ENCODE measurements at regions not wholly inside any gene's neighbourhood (a gene's known extent, or its start where the extent isn't known, plus 50 kb on each side); places are given as distances from the start of the nearest gene placed in this dataset.

GRCh38 chr4:124484940-124485339 lies 227.6 kb downstream of the ANKRD50 start:
- TF ChIP-seq POLR2A (IDR thresholded peaks at IDR 0.05; ENCODE audit: low read length), result no peak
- no peak for TF ChIP-seq GATA1 (IDR thresholded peaks at IDR 0.05; ENCODE audit: low read depth, low read length)

Data from erythroblast (primary cell).